Sigmoid colon (tissue), 3 donors: ENCODE measurements at regions not wholly inside any gene's neighbourhood (a gene's known extent, or its start where the extent isn't known, plus 50 kb on each side); places are given as distances from the start of the nearest gene placed in this dataset.

Source experiments
- CTCF ChIP-seq, 4 experiments: fragments of 450-650 bp in 3 of 4; fragments of 200-600 bp in 1 of 4; IDR thresholded peaks; one replicate each; pipeline ENCODE4 v1.5.1; 2016 to 2019; ENCODE audit warnings: antibody characterized with exemption in 4 of 4, mild to moderate bottlenecking in 3 of 4, moderate library complexity in 2 of 4
- POLR2A ChIP-seq, 2 donors: fragments of 450-650 bp; IDR thresholded peaks; one replicate each; pipeline ENCODE4 v1.6.1; 2016; ENCODE audit warnings: antibody characterized with exemption in 2 of 2, mild to moderate bottlenecking in 2 of 2, moderate library complexity in 2 of 2

- TF ChIP-seq CTCF (IDR thresholded peaks at IDR 0.05) (no peak), POLR2A (IDR thresholded peaks at IDR 0.05) (no peak)
Measured at GRCh38 chr2:125721072-125721721, 934.8 kb upstream of the GYPC start.
